HK-2 (cell line): ENCODE measurements at regions not wholly inside any gene's neighbourhood (a gene's known extent, or its start where the extent isn't known, plus 50 kb on each side); places are given as distances from the start of the nearest gene placed in this dataset.
"Not testable (repeated sequence)": the region's sequence is repeated elsewhere in the genome, so short reads cannot be mapped to it uniquely, and the experiment has no call there.

Experiments
- DNase-seq: peaks from one replicate; pipeline ENCODE4 v3.0.0-alpha.2; 2018; ENCODE audit not compliant: unreplicated experiment

DNA sequence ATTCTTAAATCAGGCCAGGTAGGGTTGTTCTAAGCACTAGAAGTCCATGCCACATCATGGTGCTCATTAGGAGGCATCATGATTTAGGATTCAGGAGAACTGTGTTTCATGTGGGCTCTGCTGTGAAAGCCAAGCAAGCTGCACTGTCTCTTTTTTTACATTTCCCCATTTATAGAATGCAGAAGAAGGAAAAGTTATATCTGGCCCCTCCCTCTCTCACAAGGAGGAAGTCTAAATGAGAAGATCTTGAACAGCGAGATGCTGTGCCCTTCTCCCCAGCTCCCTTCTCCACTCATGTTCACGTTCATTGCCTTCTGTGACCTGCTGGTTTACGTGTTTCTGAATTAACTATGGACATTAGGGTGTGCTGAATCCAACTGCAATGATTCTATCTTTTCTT is 178.5 kb upstream of the RASGRP1 start:
- DNase-seq: no peak

DNA sequence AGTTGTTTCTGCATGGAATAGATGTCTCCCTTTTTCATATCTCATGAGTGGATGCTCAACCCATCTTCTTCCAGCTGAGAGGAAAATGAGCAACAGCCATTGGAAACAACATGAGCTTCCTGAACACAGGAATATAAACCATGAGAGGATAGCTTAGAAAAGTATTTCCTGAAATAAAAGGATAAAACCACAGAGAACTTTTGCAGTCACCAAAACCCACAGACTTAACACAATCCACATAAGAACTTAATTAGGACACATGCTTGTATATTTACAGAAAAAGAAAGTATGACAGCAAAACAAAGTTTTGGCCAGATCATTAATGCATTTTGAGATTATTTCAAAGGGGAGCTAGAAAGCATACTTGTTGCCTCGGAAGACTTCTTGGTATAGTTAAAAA is 180.5 kb upstream of the RASGRP1 start:
- no peak for DNase-seq

DNA sequence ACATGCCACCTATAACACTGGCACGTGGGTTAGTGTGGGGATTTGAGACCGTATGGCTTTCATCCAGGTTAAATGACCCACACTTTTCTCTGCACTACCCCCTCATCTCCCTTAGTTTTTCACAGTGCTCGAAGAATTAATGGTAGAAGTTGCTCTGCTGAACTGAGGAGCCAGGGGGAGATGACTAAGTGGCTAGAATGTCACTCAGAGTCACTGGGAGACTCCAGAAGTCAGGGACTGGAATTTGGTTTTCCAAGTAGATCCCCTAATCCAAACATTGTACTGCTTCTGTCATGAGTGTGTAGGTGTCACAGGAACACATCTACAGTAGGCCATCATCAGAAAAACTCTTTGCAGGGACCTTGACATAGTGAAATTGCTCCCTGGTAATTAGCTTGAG is 181.0 kb upstream of the RASGRP1 start:
- DNase-seq: no peak

DNA sequence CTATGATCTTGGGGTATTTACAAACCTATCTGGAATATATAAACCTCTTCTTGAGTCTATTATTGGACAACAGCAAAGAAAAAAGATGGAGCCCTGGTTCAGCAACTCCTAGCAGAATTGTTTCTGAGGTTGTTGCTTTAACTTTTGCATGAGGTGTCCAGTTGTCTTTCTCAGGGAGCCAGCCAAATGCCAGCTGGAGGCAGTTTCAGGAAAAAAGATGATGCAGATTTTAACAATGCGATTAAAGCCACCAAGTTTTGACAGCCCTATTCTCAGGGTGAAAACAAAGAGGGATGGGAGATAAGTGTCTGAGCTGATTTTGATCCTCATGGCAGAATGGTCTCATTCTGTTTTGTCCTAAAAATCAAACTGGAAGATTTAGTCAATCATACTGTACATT is 181.6 kb upstream of the RASGRP1 start:
- no peak for DNase-seq

DNA sequence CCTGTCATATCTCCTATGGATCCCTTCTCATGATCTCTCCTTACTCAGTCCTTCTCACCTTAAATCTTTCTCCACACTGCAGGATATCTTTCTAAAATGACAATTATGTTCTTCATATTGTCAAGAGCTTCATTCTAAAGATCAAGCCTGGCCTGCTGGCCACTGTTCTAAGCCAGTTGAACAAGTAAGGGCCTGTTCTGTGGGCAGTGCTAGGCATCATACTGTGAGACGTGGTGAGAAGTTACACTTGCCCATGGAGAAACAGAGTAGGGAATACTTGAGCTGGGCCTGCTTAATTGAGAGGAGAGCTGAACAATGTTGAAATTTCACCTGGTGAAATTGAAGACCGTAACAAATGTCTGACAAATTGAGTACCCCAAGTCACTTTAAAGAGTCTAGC is 184.1 kb upstream of the RASGRP1 start:
- no peak for DNase-seq

DNA sequence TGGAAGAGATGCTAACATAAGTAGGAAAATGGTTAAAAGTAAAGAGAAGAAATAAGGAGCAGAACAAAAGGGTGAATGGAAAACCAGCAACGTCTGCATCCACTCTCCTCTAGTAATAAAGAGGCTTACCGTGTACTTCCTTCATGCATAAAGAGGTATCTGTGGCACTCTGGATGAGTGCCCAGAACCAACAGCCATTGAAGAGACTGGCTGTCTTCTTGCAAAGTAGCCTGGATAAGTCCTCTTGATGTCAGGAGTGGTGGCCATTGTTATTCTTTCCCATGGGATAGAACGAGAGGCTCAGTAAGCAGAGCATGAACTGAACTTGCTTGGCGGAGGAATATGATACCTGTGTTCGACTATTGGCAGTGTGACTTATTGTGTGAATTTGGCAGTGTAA is 186.2 kb upstream of the RASGRP1 start:
- DNase-seq: no peak

DNA sequence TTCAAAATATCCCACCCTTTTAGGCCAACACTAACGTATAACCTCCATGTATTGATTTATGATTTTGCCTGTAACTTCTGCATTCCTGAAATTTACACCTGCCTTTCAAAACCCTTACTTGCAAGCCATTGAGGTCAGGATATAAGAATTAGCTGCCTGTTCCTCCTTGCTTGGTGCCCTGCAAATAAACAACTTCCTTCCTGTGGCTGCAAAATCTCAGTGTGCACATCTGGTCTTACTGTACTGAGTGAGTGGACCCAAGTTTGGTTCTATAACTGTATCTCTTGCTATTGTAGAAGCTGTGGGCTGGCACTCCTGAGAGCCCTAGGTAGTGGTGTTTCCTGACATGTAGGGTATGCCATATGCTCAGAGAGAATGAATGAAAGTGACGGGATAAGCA is 191.1 kb upstream of the RASGRP1 start:
- DNase-seq: no peak

DNA sequence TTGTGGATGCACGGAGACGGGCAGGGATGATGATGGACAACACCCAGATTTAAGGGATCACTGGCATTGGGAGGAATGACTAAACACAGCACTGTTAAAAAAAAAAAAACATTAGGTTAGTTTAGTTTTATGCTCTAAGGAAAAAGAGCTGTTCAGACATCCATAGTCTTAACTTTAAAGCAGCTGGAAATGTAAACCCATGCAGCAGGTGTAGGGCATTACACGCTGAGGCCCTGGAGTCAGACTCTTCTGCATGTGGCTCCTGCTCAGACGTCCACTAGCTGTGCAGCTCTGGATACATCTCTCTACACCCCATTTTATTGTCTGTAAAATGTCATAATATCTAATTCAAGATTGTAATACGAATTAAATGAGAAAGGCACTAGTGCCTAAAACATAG is 191.8 kb upstream of the RASGRP1 start:
- no peak for DNase-seq

DNA sequence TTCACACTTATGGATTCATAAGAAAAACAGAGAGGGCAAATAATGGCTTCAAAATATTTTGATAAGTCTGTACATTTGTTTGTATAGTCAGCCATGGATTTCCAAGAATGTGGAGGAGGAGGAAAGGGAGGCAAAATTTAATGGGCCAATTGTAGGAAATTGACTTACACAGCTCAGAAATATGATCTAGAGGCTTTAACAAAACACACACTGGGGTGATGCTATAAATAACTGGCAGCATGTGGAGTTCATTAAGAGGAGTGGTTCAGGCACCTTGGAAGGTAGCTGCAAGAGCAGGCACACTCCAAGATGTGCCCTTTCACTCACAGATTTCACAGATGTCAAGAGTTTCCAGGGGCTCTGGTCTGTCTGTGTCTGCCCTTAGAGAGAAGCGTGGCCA is 193.4 kb upstream of the RASGRP1 start:
- no peak for DNase-seq

DNA sequence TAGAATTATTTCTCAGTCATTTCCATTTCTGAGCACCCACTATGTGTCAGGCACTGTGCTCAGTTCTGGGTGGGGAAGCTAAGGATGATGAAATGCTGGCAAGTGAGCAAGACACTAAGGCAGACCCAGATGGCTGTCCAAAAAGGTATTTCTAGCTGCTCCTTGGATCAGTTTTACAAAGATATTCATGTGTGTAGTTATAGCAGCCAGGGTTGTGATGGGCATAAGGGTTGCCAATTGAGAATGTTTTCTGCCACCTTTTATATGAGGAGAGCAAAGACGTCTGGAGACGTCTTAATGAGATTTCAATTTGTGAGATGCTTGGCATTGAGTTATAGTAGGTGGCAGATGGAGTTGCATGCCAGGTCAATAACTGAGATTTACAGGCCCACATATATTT is 197.1 kb upstream of the RASGRP1 start:
- no peak for DNase-seq

DNA sequence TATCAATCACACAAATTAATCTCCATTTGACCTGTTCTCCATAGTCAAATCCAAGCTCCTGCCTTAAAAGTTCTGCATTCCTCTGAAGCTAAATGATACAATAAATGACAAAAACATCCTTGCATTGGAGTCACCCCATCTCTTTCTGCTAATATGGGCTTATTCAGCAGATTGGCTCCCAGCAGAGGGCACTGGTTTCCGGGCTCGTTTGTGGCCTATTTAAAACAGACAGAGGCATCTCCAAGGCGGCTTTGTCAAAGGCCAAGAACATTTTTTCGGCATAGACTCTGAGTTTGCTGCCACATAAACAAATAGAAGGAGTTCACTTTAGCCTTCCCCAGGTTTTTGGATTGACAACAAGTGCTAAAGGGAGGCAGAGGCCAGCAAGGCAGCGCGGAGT is 204.4 kb upstream of the RASGRP1 start:
- DNase-seq: no peak

DNA sequence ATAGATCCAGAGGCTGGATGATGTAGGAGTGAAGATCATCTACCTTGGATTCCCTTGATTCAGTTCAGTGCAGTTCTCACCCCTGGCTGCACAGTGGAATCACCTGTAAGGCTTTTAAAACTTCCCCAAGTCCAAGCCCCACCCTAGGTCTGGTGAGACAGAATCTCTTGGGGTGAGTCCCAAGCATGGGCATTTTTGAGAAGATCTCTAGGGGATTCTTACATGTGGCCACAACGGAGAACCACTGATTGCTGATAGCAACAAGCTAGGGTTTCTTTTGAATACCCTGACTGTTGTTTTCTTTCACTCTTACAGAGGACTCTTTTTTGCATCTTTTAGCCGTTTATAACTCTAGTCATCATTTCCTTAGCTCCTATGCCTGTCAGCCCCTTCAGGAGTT is 204.9 kb upstream of the RASGRP1 start:
- DNase-seq: no peak

DNA sequence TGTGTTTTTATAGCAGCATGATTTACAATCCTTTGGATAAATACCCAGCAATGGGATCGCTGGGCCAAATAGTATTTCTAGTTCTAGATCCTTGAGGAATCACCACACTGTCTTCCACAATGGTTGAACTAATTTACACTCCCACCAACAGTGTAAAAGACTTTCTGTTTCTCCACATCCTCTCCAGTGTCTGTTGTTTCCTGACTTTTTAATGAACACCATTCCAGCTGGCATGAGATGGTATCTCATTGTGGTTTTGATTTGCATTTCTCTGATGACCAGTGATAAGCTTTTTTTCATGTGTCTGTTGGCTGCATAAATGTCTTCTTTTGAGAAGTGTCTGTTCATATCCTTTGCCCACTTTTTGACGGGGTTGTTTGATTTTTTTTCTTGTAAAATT is 209.5 kb upstream of the RASGRP1 start:
- DNase-seq: not testable (repeated sequence)

DNA sequence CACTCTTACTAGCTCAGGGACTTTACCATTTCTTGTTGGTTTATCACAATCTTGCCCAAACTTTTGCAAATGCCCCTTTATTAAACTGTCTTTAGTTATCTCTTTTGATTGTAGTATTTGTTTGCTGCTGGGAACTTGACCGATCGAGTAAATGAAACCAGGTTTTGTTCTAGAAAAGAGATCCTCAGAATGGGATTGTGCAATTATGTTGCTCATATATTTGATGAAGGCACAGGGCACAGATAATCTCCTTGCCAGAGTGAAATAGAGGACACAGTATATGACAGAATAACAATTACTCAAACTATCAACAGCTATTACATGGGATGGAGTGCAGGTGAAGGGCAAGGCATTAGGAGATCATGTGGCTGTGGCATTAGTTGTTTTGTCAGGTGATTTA is 216.6 kb upstream of the RASGRP1 start:
- DNase-seq: no peak

DNA sequence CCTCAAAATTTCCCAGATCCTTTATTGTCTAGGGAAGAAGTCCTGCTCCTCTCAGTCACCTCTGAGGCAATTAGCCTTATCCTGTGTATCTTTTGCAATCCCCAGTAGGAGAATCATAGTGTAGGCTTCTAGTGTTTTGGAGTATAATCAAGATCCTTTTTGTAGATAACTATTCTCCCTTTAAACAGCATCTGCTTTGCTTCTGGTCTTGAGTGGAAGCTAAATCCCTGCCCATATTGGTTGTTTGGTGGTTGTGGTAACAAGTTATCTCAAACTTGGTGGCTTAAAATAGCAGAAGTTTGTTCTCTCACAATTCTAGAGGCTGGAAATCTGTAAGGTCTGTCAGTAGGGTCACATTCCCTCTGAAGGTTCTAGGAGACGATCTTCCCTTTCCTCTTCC is 217.5 kb upstream of the RASGRP1 start:
- no peak for DNase-seq

DNA sequence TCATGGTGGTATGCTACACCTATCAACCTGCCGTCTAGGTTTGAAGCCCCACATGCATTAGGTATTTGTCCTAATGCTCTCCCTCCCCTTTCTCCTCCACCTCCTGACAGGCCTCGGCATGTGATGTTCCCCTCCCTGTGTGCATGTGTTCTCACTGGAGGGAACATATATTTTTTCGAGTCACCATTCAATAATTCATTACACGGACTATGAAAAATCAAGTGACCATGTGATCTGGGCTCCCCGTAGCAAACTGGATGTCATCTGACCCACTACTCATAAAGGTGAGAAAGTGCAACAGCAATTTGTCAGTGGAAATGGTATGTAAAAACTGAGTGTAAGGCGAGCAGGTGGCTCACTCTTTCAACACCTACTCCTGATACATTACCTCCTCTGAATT is 224.3 kb upstream of the RASGRP1 start:
- no peak for DNase-seq

DNA sequence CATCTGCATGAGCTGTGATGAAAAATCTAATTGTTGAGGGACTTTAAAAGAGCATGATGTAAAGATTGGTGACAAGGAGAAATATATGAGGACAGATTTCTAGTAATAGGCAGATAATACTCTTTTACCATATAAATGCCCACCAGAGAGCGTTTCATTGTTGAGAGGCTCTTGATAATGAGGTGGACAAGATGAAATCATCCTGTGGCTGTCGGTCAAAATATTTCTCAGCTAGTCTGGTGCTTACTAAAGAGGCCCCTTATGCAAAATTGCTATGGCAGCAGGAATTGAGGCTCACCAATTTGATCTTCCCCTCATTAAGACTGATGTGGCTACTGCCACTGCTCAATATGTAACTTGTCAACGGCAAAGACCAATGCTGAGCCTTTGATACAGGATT is 225.0 kb upstream of the RASGRP1 start:
- DNase-seq: no peak

DNA sequence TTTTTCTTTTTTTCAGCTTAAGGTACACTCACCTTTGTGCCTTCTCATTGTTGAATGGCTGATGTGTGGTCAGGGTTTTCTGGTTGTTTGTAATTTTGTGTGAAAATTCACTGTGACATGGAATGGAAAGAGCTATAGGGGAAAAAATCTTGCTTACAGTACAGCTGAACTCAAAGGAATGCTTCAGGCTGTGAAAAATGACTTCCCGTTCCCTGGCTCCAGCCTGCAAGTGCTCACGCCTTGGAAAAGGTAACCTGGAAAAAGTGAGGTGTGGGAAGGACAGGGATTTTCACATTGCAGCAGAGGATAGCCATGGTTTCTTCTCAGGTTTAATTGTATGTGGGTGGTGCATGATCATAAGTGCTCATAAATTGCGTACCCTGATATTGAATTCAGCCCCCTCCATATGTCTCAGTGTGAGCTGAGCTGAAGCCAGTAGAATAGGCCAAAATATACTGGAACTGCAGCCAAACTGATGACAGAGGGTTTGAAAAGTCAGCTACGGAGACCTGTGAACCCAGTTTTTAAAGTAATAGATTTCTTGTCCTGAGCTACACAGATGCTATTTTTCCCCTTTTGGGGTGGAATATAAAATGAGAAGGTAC is 228.7 kb upstream of the RASGRP1 start:
- DNase-seq: no peak

DNA sequence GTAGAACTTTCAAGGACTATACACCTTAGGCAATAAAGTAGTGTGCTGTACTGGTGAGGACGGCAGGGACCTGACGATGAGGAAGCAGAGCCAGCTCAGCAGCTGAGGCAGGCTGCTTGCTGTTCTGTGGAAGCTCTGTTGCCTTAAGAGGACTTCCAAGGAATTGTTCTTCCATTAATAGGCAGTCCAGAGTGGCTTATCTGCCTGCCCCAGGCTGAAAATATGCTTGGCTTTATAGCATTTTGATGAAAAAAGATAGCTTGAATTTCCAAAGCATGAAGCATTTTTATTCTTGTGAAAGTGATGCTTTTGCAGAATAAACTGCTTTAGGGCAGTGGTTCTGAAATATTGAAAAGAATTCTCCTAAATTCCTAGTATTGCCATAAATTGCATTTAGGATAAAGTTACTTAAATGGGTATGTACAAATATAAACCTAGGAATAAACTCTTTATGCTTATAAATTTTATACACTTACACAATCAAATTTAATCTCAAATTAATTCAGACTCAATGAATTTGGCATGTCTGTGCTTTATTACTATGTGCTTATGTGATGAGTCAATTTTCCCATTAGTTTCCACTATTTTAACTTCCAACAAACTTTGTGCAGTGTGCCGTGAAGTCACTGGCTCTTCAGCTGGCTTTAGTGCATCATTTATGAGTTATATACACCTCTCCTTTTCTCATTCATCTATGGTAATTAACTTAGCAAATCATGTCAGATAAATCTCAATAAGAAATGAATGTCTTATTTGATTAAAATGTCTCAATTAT is 231.0 kb upstream of the RASGRP1 start:
- no peak for DNase-seq

DNA sequence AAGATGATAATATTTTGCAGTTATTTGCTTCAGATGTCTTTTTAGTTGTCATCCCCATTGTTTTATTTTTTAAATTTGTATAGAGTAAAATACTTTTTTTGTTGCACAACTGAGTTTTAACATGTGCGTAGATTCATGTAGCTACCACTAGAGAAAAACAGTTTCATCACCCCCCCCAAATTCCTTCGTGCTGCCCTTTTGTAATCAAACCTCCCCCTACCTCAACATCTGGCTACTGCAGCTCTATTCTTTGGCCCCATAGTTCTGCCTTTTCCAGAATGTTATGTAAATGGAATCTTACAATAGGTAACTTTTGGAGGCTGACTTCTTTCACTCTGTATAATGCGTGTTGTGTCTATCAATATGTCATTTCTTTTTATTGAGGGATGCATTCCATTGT is 232.0 kb upstream of the RASGRP1 start:
- no peak for DNase-seq

DNA sequence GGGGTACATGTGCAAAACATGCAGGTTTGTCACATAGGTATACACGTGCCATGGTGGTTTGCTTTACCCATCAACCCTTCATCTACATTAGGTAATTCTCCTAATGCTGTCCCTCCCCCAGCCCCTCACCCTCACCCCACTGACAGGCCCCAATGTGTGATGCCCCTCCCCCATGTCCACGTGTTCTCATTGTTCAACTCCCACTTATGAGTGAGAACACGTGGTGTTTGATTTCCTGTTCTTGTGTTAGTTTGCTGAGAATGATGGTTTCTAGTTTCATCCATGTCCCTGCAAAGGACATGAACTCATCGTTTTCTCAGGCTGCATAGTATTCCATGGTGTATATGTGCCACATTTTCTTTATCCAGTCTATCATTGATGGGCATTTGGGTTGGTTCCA is 232.9 kb upstream of the RASGRP1 start:
- not testable (repeated sequence) for DNase-seq

DNA sequence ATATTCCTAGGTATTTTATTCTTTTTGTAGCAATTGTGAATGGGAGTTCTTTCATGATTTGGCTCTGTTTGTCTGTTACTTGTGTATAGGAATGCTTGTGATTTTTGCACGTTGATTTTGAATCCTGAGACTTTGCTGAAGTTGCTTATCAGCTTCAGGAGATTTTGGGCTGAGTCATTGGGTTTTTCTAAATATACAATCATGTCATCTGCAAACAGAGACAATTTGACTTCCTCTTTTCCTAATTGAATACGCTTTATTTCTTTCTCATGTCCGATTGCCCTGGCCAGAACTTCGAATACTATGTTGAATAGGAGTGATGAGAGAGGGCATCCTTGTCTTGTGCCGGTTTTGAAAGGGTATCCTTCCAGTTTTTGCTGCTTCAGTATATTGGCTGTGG is 234.6 kb upstream of the RASGRP1 start:
- not testable (repeated sequence) for DNase-seq

DNA sequence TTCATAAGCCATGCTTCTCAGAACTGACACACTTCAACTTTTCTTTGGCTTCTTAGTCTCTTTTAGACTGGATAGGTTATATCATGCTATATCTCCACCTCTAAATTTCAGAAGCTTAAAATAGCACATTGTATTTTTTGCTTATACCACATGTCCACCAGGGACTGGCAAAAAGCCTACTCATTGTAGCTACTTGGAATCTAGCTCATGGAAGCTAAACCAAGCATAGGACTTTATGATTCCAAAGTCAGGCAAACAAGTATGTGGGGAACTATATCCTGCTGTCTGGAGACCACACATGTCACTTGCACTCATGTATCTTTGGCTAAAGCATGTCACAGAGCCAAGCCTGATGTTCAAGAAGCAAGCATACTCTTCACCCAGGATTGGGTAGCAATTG is 245.0 kb upstream of the RASGRP1 start:
- DNase-seq: no peak

DNA sequence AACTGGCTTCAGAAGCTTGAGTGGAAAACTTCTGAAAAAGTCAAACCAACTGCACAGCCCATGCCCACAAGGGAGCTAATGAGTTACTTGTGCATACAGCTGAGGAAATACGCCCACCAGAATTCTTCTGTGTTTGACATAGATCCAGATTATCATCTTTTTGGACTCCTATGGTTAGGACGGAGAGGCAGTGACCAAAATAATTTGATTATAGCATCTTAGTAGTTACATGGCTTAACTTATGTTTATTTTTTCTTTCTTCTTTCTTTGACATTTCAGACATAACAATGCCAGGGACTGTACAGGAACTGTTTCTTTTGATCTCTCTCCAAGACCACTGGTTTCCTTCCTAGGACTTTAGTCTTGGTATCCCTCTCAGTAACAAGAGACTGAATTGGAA is 246.1 kb upstream of the RASGRP1 start:
- no peak for DNase-seq
